ENCODE measurements at regions not wholly inside any gene's neighbourhood (a gene's known extent, or its start where the extent isn't known, plus 50 kb on each side); places are given as distances from the start of the nearest gene placed in this dataset.
A peak's percentile ranks its signal among the peaks of the same experiment; 100 is the strongest.

- no peak for DNase-seq
Observed at GRCh38 chr10:113259576-113260226, 293.2 kb upstream of the HABP2 start.

- no peak for DNase-seq
Observed at GRCh38 chr10:113261161-113261560, 291.7 kb upstream of the HABP2 start.

GRCh38 chr10:113261611-113262091 lies 291.2 kb upstream of the HABP2 start:
- DNase-seq = no peak

- DNase-seq = no peak
Observed at GRCh38 chr10:113263056-113263455, 289.8 kb upstream of the HABP2 start.

GRCh38 chr10:113264333-113265131 lies 288.3 kb upstream of the HABP2 start:
- DNase-seq = no peak

GRCh38 chr10:113266147-113266546 lies 286.7 kb upstream of the HABP2 start:
- no peak for DNase-seq

- no peak for DNase-seq
Observed at GRCh38 chr10:113267619-113268562, 285.0 kb upstream of the HABP2 start.

- DNase-seq = no peak
Observed at GRCh38 chr10:113269333-113269732, 283.5 kb upstream of the HABP2 start.

- DNase-seq = no peak
Observed at GRCh38 chr10:113272511-113272910, 280.3 kb upstream of the HABP2 start.

GRCh38 chr10:113273181-113274163 lies 279.4 kb upstream of the HABP2 start:
- peak; percentile 62 for DNase-seq

- no peak for DNase-seq
Observed at GRCh38 chr10:113274176-113274829, 278.6 kb upstream of the HABP2 start.

- DNase-seq = no peak
Observed at GRCh38 chr10:113278221-113278620, 274.6 kb upstream of the HABP2 start.

- no peak for DNase-seq
Observed at GRCh38 chr10:113278664-113279063, 274.2 kb upstream of the HABP2 start.

- DNase-seq = no peak
Observed at GRCh38 chr10:113279262-113279661, 273.6 kb upstream of the HABP2 start.

- no peak for DNase-seq
Observed at GRCh38 chr10:113282564-113282963, 270.3 kb upstream of the HABP2 start.

GRCh38 chr10:113283189-113283588 lies 269.7 kb upstream of the HABP2 start:
- DNase-seq = no peak

- DNase-seq = no peak
Observed at GRCh38 chr10:113284635-113285034, 268.2 kb upstream of the HABP2 start.

- no peak for DNase-seq
Observed at GRCh38 chr10:113285305-113285704, 267.5 kb upstream of the HABP2 start.

GRCh38 chr10:113287592-113287991 lies 265.3 kb upstream of the HABP2 start:
- no peak for DNase-seq

GRCh38 chr10:113290137-113290536 lies 262.7 kb upstream of the HABP2 start:
- DNase-seq = no peak

GRCh38 chr10:113291413-113291812 lies 261.4 kb upstream of the HABP2 start:
- no peak for DNase-seq

Measured in hippocampal formation (tissue), 2 donors.